IMR-90 (cell line): ENCODE measurements at regions not wholly inside any gene's neighbourhood (a gene's known extent, or its start where the extent isn't known, plus 50 kb on each side); places are given as distances from the start of the nearest gene placed in this dataset.

Experiments used
- ATAC-seq: fragments of 200-7000 bp; cut with Tn5 transposase; 2 replicates; pipeline ENCODE4 v1.9.1; 2020; ENCODE audit warnings: low read depth, mild to moderate bottlenecking, moderate library complexity
- BruUV-seq: library from RNA; stranded (reverse); fragments of 400-500 nt; replicated peaks from 2 replicates; lab custom pipeline; 2021; lab: Mats Ljungman, UMichigan
- CTCF ChIA-PET: fragments of 300-600 bp; formaldehyde crosslinking; extraction: SDS; loops from one replicate; lab custom pipeline; 2021; ENCODE audit warnings: antibody characterized with exemption; lab: Yijun Ruan, JAX
- POLR2A ChIA-PET: fragments of 300-600 bp; sonication (Branson Sonifier 250); formaldehyde crosslinking; loops from one replicate; lab custom pipeline; 2022; ENCODE audit warnings: antibody characterized with exemption; ENCODE audit not compliant: unreplicated experiment; lab: Charles Lee
- DNase-seq: peaks from one replicate; pipeline ENCODE4 v3.0.0; 2013
- H2AFZ ChIP-seq: replicated peaks from 2 replicates; pipeline ENCODE3; 2013; ENCODE audit warnings: low read length, mild to moderate bottlenecking; ENCODE audit not compliant: poor library complexity
- H2AK5ac ChIP-seq: 2 replicates; pipeline ENCODE4 v1.6.1; 2013; ENCODE audit warnings: low read depth, low read length, inconsistent platforms
- H2AK9ac ChIP-seq: replicated peaks from 2 replicates; pipeline ENCODE3; 2013; ENCODE audit warnings: mild to moderate bottlenecking, low read depth, low read length, moderate library complexity; ENCODE audit not compliant: poor library complexity
- H2BK120ac ChIP-seq: 2 replicates; pipeline ENCODE4 v1.6.1; 2013; ENCODE audit warnings: low read depth, low read length, inconsistent platforms
- H2BK15ac ChIP-seq: 3 replicates; pipeline ENCODE4 v1.6.1; 2013; ENCODE audit warnings: low read depth, low read length, inconsistent platforms
- H2BK20ac ChIP-seq: 2 replicates; pipeline ENCODE4 v1.6.1; 2013; ENCODE audit warnings: low read depth, mild to moderate bottlenecking, inconsistent platforms, low read length, moderate library complexity
- H2BK5ac ChIP-seq: 2 replicates; pipeline ENCODE4 v1.6.1; 2013; ENCODE audit warnings: mild to moderate bottlenecking, low read depth, low read length, inconsistent platforms; ENCODE audit not compliant: poor library complexity, severe bottlenecking
- H3K14ac ChIP-seq: replicated peaks from 2 replicates; pipeline ENCODE4 v1.6.1; 2013; ENCODE audit warnings: low read depth, low read length, inconsistent platforms
- H3K18ac ChIP-seq: 2 replicates; pipeline ENCODE4 v1.6.1; 2013; ENCODE audit warnings: low read depth, low read length, control low read depth
- H3K23ac ChIP-seq: 2 replicates; pipeline ENCODE4 v1.6.1; 2013; ENCODE audit warnings: low read depth, low read length, inconsistent platforms
- H3K27ac ChIP-seq: 2 replicates; pipeline ENCODE4 v1.5.1; 2013; ENCODE audit warnings: mild to moderate bottlenecking, control low read depth, low read length; ENCODE audit not compliant: insufficient read depth
- H3K27me3 ChIP-seq: 2 replicates; pipeline ENCODE4 v1.6.1; 2013; ENCODE audit warnings: low read length; ENCODE audit not compliant: control insufficient read depth, insufficient read depth
- H3K36me3 ChIP-seq: 2 replicates; pipeline ENCODE4 v1.6.1; 2013; ENCODE audit warnings: low read length, mixed read lengths; ENCODE audit not compliant: control insufficient read depth, insufficient read depth
- H3K4ac ChIP-seq: 2 replicates; pipeline ENCODE4 v1.6.1; 2013; ENCODE audit warnings: low read depth, low read length, inconsistent platforms
- H3K4me1 ChIP-seq: 2 replicates; pipeline ENCODE4 v1.6.1; 2013; ENCODE audit warnings: low read length, mixed read lengths; ENCODE audit not compliant: control insufficient read depth, insufficient read depth
- H3K4me2 ChIP-seq: 2 replicates; pipeline ENCODE4 v1.6.1; 2013; ENCODE audit warnings: low read depth, mild to moderate bottlenecking, control low read depth, low read length, moderate library complexity
- H3K4me3 ChIP-seq: 2 replicates; pipeline ENCODE4 v1.5.1; 2013; ENCODE audit warnings: low read depth, mild to moderate bottlenecking, control low read depth, low read length, moderate library complexity; ENCODE audit not compliant: insufficient read depth
- H3K56ac ChIP-seq: 2 replicates; pipeline ENCODE4 v1.6.1; 2013; ENCODE audit warnings: low read length, inconsistent platforms; ENCODE audit not compliant: insufficient read depth; ENCODE audit errors: extremely low read depth
- H3K79me1 ChIP-seq, 2 experiments: 2 replicates each; pipeline ENCODE4 v1.6.1; 2013; ENCODE audit warnings: low read length in 2 of 2, inconsistent platforms in 1 of 2, low read depth in 1 of 2
- H3K9ac ChIP-seq: 2 replicates; pipeline ENCODE4 v1.6.1; 2013; ENCODE audit warnings: low read depth, low read length, control low read depth
- H3K9me1 ChIP-seq: 2 replicates; pipeline ENCODE4 v1.6.1; 2013; ENCODE audit warnings: low read length, inconsistent platforms; ENCODE audit not compliant: insufficient read depth
- H3K9me3 ChIP-seq: 2 replicates; pipeline ENCODE4 v1.6.1; 2013; ENCODE audit warnings: low read length; ENCODE audit not compliant: control insufficient read depth, insufficient read depth
- H4K20me1 ChIP-seq: 2 replicates; pipeline ENCODE4 v1.6.1; 2013; ENCODE audit warnings: low read length, inconsistent platforms; ENCODE audit not compliant: insufficient read depth
- H4K5ac ChIP-seq: 2 replicates; pipeline ENCODE4 v1.6.1; 2013; ENCODE audit warnings: mild to moderate bottlenecking, low read depth, low read length, control low read depth
- H4K8ac ChIP-seq, 2 experiments: 2 replicates each; pipeline ENCODE4 v1.6.1; 2013; ENCODE audit warnings: low read depth in 2 of 2, low read length in 2 of 2, control low read depth in 1 of 2, inconsistent platforms in 1 of 2
- H4K91ac ChIP-seq: 2 replicates; pipeline ENCODE4 v1.6.1; 2013; ENCODE audit warnings: low read depth, low read length, inconsistent platforms; ENCODE audit not compliant: insufficient read depth
- CEBPB ChIP-seq: IDR thresholded peaks from 2 replicates; pipeline ENCODE4 v1.6.1; 2012; ENCODE audit warnings: low read depth, low read length, improper control_type of control experiment
- MAZ ChIP-seq: IDR thresholded peaks from 2 replicates; pipeline ENCODE4 v1.6.1; 2012; ENCODE audit warnings: low read depth, mild to moderate bottlenecking, low read length, improper control_type of control experiment, moderate library complexity, borderline replicate concordance
- POLR2A ChIP-seq: IDR thresholded peaks from 2 replicates; pipeline ENCODE4 v1.6.1; 2012; ENCODE audit warnings: mild to moderate bottlenecking, low read depth, low read length
- RCOR1 ChIP-seq: IDR thresholded peaks from 2 replicates; pipeline ENCODE4 v1.6.1; 2012; ENCODE audit warnings: mild to moderate bottlenecking, low read length, improper control_type of control experiment; ENCODE audit not compliant: insufficient replicate concordance
- WGBS, 2 experiments: methylation state at CpG; one replicate each; pipeline versions ENCODE4 v1.1.5 to v1.1.7; 2013; ENCODE audit warnings: missing lambda C conversion rate in 2 of 2; ENCODE audit not compliant: insufficient read length in 1 of 2; ENCODE audit errors: extremely low coverage in 2 of 2; 5-methylcytosine and 5-hydroxymethylcytosine counted together
- dilution Hi-C: fragments of 300-500 bp; cut with HindIII; formaldehyde crosslinking; loops from one replicate; pipeline ENCODE4 v1.14.3; 2018; ENCODE audit warnings: low sequenced_read_pairs; ENCODE audit not compliant: unreplicated experiment
- in situ Hi-C: fragments of 300-500 bp; cut with MboI; formaldehyde crosslinking; loops from 3 replicates; pipeline ENCODE4 v1.14.3; 2019; ENCODE audit warnings: low sequenced_read_pairs, inconsistent platforms, mixed read lengths
- intact Hi-C: fragments of 100-400 bp; cut with micrococcal nuclease; formaldehyde crosslinking; loops from 2 replicates; pipeline ENCODE4 v1.10.0; 2022

GRCh38 chrX:16278927-16279326 lies 111.6 kb downstream of the MAGEB17 start:
- Histone ChIP-seq H3K9me3 (no peaks in the 10 kb centered on the region), H3K4me1 (no peaks in the 10 kb centered on the region), H3K79me1 (no peaks in the 10 kb centered on the region), H3K9me1 (no peaks in the 10 kb centered on the region), H3K4ac (no peak overlapping the region), H2BK120ac (no peak overlapping the region), H3K4me2 (no peak overlapping the region), H3K23ac (no peak overlapping the region), H4K8ac (no peak overlapping the region), H2BK20ac (no peak overlapping the region), H3K56ac (no peak overlapping the region), H4K91ac (no peak overlapping the region), H3K4me3 (no peak overlapping the region), H4K20me1 (no peaks in the 10 kb centered on the region), H3K36me3 (no peaks in the 10 kb centered on the region), H3K27ac (no peak overlapping the region), H2AFZ (no peak overlapping the region), H2AK5ac (no peak overlapping the region), H3K18ac (no peak overlapping the region), H3K27me3 (peaks cover 2% of the 10 kb centered on the region; the same call in 1 of the 2 replicates), H2BK5ac (no peak overlapping the region), H2AK9ac (no peak overlapping the region), H2BK15ac (no peak overlapping the region), H3K9ac (no peak overlapping the region), H4K5ac (no peak overlapping the region), H3K14ac (no peak overlapping the region)
- intact Hi-C loops (no loop called here), in situ Hi-C loops (no loop called here), dilution Hi-C loops (no loop called here)
- DNase-seq (no peak), ATAC-seq (no peak)
- 57% methylated on average over 1 of the region's 3 CpGs; no CpG with 5 or more reads in 1 of the 2 experiments for WGBS, 2 experiments
- no peak for TF ChIP-seq CEBPB
- TF ChIP-seq RCOR1: no peak
- no peak for TF ChIP-seq POLR2A
- TF ChIP-seq MAZ: no peak
- BruUV-seq: no TSS peak
- POLR2A ChIA-PET: no interaction called here
- CTCF ChIA-PET: no interaction called here
